Sigmoid colon (tissue), 4 donors: ENCODE measurements at regions not wholly inside any gene's neighbourhood (a gene's known extent, or its start where the extent isn't known, plus 50 kb on each side); places are given as distances from the start of the nearest gene placed in this dataset.

Experiments
- EP300 ChIP-seq, 4 donors: sonication (generic); formaldehyde crosslinking; IDR thresholded peaks; one replicate each; pipeline ENCODE4 v1.6.1; 2017; ENCODE audit warnings: antibody characterized with exemption in 4 of 4
- POLR2A ChIP-seq, 2 donors: fragments of 450-650 bp; IDR thresholded peaks; one replicate each; pipeline ENCODE4 v1.6.1; 2016; ENCODE audit warnings: antibody characterized with exemption in 2 of 2, mild to moderate bottlenecking in 2 of 2, moderate library complexity in 2 of 2
- TF ChIP-seq, protein P1 (sequence below), 4 experiments: fragments of 450-650 bp in 3 of 4; fragments of 200-600 bp in 1 of 4; IDR thresholded peaks; one replicate each; pipeline ENCODE4 v1.5.1; 2016 to 2019; ENCODE audit warnings: antibody characterized with exemption in 4 of 4, mild to moderate bottlenecking in 3 of 4, moderate library complexity in 2 of 4

DNA sequence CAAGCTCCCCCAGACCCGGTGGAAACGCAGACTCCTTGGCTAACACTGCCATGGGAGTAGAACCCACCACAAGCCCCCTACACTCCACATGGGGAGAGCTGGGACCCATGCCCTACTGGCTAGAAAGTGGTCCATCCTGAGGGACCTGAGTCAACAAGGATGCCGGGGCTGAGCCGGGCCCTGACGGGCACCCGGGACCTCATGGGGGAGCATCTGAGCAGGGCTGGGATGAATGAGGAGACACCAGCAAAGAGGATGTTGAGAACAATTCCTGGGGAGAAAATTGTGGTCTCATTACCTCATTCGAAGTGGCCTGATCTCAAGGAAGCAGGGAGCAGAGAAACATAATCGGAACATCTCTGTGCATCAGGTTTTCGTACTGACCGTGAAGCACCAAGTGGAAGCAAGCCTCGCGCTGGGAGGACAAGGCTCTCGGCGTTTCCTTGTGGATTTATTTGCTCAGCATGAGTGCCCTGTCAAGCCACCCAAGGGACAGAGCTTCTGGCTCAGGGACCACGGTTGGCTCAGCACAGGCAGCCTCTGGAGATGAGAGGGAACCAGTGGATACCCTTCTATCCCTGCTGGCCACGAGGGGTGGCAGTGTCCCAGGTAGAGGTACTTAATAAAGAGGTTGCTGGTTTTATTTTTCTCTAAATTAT, 132.2 kb upstream of the FAM20C start:
- TF ChIP-seq, protein P1, sequence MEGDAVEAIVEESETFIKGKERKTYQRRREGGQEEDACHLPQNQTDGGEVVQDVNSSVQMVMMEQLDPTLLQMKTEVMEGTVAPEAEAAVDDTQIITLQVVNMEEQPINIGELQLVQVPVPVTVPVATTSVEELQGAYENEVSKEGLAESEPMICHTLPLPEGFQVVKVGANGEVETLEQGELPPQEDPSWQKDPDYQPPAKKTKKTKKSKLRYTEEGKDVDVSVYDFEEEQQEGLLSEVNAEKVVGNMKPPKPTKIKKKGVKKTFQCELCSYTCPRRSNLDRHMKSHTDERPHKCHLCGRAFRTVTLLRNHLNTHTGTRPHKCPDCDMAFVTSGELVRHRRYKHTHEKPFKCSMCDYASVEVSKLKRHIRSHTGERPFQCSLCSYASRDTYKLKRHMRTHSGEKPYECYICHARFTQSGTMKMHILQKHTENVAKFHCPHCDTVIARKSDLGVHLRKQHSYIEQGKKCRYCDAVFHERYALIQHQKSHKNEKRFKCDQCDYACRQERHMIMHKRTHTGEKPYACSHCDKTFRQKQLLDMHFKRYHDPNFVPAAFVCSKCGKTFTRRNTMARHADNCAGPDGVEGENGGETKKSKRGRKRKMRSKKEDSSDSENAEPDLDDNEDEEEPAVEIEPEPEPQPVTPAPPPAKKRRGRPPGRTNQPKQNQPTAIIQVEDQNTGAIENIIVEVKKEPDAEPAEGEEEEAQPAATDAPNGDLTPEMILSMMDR (IDR thresholded peaks at IDR 0.05) = no peak
- TF ChIP-seq POLR2A (IDR thresholded peaks at IDR 0.05) (no peak), EP300 (IDR thresholded peaks at IDR 0.05) (no peak)
